ENCODE measurements at regions not wholly inside any gene's neighbourhood (a gene's known extent, or its start where the extent isn't known, plus 50 kb on each side); places are given as distances from the start of the nearest gene placed in this dataset.

GRCh38 chrX:871626-872025 is 241.0 kb downstream of the SHOX start:
- TF ChIP-seq CTCF (IDR thresholded peaks at IDR 0.05): no peak
- no peak for TF ChIP-seq POLR2A (IDR thresholded peaks at IDR 0.05)
